GM12872 (cell line): ENCODE measurements at regions not wholly inside any gene's neighbourhood (a gene's known extent, or its start where the extent isn't known, plus 50 kb on each side); places are given as distances from the start of the nearest gene placed in this dataset.

Experiments used
- TF ChIP-seq, protein P1 (sequence below): IDR thresholded peaks from 3 replicates; pipeline ENCODE4 v1.5.1; 2011; ENCODE audit warnings: low read depth, mild to moderate bottlenecking, low read length, moderate library complexity; ENCODE audit not compliant: insufficient read depth

DNA sequence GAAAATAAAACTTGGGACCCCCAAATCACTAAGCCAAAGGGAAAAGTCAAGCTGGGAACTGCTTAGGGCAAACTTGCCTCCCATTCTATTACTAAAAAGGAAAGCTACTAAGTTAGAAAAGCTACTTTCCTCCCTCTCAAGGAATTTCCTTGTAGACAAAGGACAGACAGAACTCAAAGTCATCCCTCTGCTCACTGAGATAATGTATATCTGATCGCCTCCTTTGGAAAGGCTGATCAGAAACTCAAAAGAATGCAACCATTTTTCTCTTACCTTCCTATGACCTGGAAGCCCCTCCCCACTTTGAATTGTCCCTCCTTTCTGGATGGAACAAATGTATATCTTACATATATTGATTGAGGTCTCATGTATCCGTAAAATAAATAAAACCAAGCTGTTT, 190.5 kb upstream of the DCN start:
- TF ChIP-seq, protein P1, sequence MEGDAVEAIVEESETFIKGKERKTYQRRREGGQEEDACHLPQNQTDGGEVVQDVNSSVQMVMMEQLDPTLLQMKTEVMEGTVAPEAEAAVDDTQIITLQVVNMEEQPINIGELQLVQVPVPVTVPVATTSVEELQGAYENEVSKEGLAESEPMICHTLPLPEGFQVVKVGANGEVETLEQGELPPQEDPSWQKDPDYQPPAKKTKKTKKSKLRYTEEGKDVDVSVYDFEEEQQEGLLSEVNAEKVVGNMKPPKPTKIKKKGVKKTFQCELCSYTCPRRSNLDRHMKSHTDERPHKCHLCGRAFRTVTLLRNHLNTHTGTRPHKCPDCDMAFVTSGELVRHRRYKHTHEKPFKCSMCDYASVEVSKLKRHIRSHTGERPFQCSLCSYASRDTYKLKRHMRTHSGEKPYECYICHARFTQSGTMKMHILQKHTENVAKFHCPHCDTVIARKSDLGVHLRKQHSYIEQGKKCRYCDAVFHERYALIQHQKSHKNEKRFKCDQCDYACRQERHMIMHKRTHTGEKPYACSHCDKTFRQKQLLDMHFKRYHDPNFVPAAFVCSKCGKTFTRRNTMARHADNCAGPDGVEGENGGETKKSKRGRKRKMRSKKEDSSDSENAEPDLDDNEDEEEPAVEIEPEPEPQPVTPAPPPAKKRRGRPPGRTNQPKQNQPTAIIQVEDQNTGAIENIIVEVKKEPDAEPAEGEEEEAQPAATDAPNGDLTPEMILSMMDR, result no peak

DNA sequence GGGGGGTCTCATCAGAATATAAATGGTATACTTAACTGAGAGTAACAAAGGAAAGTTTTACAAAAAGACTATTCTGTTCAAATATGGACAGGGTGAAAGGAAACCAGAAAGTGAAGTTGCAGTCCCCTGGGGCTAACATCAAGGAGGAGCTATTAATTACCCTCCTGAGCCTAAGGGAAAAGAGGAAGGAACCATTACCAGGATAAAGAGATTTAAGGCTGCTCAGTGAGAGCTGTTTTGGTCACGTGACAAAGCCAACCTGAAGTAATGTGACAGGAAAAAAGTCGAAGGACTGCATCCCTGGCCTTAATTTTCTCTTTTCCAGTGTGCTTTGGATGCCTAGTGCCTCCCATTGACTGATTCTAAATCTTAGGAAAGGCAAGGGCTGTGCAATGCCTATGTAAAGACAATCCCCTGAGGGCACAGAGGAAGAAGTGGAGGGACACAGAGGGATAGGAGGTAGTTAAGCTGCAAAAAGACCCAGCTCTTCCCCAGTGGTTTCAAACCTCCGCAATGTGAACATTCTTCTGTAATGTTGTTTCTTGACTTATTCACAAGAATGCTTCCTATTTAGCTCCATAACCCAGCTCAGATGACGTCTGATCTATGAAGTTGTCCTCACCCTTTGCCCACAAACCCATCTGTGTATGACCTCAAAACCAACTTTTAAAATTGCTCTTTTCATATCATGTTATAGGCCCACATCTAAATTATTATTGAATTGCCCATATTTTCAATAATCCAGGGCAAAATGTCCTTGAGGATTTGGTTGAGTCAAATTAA, 187.7 kb upstream of the DCN start:
- TF ChIP-seq, protein P1, result no peak

DNA sequence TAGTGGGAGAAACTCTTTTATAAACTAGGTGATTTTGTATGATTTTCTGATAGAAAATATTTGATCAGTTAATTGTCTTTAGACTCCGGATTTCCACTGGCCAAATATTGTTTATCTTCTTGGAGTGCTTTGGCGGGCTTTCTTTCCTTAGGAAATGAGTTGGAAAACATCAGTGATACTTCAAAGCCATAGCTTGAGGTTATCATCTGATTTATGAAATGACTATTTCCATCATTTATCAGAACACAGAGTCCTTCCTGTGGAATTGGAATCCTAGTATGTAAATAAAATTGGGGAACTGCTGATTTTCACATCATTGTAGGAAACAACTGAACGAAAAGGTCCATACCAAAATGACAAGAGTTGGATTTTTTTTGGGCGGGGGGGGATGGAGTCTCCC, 186.0 kb upstream of the DCN start:
- TF ChIP-seq, protein P1, result no peak

DNA sequence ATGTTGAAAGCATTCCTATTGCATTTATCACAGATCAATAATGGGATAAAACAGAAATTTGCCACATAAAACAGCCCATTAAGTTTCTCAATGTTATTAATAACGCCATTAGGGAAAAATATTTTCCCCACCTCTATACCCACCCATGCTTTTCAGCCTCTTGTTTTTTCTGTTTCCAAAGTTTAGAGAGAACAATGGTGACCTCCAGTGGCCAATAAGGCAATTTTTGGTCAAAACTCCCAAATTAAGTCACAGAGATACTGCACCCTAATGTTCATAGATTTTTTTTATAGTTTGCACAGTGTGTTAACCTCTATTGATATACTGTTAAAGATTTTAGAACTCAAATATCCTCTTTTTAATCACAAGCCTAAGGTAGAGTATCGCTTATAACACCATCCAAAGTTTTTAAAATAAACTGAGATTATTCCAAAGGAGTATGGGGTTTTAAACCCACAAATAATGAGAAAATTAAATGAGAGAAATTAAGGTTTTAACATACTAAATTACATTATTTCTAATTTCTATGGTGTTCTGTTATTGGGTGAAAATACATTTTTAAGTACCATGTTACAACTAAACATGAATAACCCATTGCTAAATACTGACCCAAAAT, 184.7 kb upstream of the DCN start:
- TF ChIP-seq, protein P1, result peak; percentile 47

DNA sequence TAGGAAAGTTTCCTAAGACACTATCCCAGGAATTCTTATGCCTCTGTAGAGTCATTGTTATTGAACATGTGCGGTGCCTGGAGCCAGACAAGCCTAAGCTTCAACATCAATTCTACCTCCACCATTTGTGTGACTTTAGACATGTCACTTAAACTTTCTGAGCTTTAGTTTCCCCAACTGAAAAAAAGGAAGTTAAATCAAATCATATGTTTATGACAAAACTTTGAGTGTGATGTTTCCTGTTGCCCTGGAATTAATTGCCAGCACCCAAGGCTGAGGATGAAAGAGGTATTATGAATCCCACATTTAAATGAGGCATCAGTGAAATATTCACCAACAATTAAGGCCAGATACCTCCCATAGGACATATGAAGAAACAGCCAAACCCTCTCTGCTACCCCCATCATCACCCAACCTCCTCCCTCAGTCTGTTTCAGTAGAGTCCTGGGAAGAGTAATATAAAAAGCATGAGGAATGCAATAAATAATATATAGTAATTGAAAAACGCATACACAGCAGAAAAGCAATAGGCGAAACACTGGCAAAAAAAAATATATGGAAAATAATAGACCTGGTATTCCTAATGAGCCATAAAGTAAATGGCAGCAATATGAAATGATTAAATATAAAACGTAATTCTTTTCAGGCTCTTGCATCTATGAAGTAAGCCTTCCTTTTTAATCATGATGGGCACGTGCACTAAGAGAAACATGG, 182.0 kb upstream of the DCN start:
- TF ChIP-seq, protein P1, result no peak

DNA sequence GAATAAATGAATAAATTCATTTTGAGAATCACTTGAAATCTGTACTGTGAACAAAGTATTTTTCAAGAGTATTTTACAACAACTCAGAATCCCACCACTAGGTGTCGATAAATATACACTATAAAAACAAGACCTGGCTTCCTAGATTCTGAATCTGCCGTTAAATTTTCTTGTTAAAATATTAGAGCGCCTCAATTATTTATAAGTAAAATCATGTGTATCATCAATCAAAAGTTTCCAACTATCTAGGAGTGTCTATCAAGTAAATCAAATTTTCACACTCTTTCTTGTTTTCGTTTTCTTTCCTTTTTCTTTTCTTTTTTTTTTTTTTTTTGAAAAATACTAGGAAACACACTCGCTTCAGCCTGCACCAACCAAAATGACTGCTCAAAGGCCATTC, 179.2 kb upstream of the DCN start:
- TF ChIP-seq, protein P1, result peak; percentile 55

DNA sequence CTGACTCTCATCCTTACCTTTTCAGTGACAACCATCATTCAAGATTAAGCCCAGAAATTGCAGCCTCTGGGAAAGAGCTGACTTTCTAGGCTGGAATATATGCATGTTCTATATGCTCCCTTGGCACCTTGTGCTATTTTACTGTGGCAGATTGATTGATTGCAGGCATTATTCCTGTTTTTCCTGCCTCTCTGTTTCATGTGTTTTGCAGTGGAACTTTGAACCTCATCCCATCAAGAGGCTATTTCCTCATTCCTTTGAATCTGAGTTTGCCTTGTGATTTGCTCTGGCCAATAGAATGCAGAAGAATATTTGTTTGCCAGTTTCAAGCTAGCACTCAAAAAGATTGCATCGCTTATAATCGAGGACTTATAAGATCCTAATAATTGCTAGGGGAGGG, 174.8 kb upstream of the DCN start:
- TF ChIP-seq, protein P1, result no peak
